Mesenteric fat pad (tissue), 1 donor: ENCODE measurements at regions not wholly inside any gene's neighbourhood (a gene's known extent, or its start where the extent isn't known, plus 50 kb on each side); places are given as distances from the start of the nearest gene placed in this dataset.

Experiments
- DNase-seq: peaks from one replicate; pipeline ENCODE4 v3.0.0-alpha.2; 2020; ENCODE audit warnings: low spot score
- donor health status: DM: yes; HTN: yes; CAD: no.

DNA sequence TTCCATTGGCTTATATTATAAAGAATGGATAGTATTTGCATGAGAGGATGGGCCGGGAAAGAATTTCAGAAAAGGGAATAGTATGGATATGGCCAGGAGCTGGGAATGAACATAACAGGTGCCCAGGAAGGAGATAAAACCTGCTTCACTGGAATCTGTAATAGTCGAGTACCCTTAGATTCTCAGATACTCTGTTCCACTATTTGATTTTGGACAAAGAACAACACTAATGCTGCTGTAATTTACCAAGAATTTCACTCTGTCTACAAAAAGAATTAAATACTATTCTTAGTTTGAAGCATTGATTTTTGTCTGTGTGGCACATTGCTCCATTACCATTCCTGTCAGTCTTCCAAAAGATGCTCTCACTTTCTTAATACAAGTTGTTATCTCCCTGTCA lies 718.2 kb upstream of the LRRN3 start:
- DNase-seq: no peak

- no peak for DNase-seq
Observed at GRCh38 chr7:110373416-110373815, 717.5 kb upstream of the LRRN3 start.

DNA sequence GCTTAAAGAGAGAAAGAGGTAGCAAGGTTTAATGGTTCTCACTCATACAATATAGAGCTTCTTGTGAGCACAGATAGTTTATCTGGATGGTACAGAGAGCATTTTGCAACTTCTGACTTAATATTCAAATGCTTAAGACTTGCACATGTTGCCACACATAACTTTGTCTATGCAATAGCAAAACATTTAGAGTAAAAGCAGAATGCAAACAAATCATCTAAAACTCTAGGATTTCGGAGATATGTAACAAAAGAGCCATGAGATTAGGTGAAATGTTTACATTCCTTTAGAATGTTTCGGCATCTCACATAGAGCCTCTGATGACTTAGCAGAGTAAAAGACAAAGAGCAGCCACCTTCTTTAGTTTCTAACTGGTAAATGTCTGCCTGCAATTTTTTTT lies 717.1 kb upstream of the LRRN3 start:
- DNase-seq: no peak

- no peak for DNase-seq
Observed at GRCh38 chr7:110375068-110375467, 715.9 kb upstream of the LRRN3 start.

- no peak for DNase-seq
Observed at GRCh38 chr7:110382736-110383135, 708.2 kb upstream of the LRRN3 start.

DNA sequence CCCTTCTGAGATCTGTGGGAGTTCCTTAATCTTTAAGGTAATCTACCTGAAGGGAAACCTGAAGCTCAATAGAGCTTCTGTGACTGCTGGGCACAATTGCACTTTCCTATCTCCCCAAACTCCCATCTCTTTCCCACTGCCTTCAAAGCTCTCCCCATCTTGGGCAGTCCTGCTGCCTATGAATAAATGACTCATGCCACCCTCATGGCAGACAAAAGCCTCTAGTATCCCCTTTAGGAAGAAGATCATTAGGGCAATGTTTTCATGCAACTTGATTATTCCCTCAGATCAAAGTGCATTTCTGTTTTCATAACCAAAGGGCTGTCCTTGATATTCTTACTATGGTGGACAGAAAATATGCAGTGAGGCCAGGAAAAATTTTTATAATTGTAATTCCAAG lies 704.9 kb upstream of the LRRN3 start:
- no peak for DNase-seq

DNA sequence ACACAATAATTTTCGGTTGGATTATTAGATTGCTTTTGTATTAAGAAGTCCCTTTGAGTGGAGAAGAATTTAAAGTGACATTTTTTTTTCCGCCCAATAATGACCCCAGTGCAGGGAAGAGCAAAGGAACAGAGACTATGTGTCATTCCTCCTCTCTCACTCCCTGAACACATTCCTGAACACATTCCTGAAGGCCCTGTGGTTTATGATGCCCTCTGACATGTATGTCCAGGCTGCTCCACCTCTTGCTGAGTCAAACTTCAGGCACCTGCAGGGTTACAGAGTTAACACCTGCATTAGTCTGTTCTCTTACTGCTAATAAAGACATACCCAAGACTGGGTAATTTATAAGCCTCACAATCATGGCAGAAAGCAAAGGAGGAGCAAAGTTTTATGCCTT lies 704.0 kb upstream of the LRRN3 start:
- no peak for DNase-seq

DNA sequence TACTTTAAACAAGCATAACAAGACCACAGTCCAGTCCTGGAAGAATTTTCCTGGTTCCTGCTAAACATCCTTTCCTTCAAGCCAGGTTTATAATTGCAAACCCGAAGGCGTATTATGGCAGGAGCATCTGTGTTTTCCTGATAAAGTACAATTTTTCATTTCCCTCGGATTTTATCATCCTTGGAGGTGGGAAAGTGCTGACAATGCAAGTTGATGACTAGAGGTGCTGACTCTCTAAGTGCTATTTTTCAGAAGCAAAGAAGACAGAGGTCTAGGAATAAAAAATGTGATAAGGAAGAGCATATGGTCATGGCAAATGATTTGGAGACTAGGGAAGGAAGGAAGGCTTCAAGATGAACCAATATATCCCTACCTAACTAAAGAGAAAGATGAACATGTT lies 703.2 kb upstream of the LRRN3 start:
- DNase-seq: no peak

DNA sequence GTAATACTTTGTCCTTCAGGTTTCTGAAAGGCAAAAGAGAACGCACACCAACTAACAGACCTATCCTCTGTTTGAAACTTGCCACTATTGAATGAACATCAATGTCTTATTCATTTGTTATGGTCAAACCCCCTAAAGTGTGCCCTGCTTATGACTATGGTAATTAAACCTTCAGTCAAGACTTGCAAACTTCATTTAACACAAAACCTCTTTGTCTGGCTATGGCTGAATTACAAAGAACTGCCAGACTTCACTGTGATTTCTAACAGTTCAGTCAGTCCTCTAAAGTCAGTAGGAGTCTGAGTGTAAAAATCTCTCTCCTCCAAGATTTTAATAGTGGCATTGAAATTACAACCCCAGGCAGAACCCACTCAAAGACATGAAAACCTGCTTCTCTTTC lies 702.5 kb upstream of the LRRN3 start:
- no peak for DNase-seq

GRCh38 chr7:110396021-110396420 lies 694.9 kb upstream of the LRRN3 start:
- no peak for DNase-seq

DNA sequence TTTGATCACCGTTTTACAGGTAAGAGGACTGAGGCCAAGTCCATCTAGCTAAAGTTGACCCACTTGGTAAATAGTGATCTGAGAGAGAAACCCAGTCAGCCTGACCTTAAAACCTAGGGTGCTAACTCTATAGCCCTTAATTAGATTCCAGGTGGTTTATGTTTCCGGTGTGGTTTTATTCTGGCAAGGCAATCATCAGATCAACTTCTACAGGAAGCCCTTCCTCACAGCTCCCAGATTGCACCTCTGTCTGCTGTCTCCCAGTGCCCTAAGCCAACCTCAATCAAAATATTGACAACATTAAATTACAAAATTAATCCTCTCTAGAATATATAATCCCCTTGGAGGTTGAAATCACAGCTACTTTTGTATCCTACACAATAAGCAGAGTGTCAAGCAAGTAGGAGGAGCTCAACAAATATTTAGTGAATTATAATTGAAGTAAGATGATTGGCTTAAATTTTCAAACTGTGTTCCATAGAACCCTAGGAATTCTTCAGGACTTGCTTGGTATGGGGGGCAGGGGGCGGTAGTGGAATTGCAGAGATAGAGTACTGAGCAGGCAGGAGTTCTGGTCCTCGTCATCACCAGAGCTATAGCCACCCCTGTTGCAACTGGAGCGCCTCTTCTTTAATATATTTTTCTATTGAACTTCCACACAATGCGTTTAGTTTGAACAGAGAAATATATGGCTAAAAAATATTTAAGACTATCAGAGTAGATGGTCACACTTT lies 692.8 kb upstream of the LRRN3 start:
- DNase-seq: no peak

DNA sequence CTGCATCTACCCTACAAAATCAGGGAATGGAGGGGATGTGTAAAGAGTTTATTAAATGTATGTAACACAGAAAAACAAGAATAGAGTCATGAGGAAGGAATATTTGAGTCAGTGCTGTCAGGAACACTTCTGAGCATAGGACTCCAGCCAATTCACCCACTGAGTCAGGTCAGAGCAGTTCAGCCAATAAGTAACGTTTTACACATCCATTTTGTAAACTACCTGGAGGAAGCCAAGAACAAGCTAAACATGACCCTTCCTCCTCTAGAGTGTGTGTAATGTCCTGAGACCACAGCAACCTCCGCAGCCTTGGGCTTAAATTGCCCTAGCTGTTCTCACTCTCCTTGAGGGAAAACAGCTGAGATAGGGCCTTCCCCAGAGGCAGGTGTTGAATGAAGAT lies 691.5 kb upstream of the LRRN3 start:
- DNase-seq: no peak

- DNase-seq: no peak
Observed at GRCh38 chr7:110400411-110400810, 690.5 kb upstream of the LRRN3 start.

DNA sequence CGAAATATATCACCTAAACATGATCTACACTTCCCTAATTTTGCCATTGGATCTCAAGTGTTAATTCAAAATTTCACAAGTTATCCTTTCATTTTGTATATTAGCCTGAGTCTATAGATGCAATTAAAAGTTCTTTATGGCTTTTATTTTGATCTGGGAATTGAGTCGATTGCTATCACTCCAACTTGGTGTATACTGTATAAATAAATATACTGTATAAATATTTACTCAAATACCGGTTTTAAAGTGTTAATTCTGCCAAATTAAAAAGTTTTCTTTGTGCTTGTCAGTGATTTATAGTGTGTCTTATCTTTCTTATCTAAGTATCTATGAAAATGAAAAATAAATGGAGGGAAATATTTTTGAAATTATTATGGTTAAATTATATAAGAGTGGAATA lies 683.7 kb upstream of the LRRN3 start:
- DNase-seq: no peak

- DNase-seq: no peak
Observed at GRCh38 chr7:110407706-110408105, 683.2 kb upstream of the LRRN3 start.

DNA sequence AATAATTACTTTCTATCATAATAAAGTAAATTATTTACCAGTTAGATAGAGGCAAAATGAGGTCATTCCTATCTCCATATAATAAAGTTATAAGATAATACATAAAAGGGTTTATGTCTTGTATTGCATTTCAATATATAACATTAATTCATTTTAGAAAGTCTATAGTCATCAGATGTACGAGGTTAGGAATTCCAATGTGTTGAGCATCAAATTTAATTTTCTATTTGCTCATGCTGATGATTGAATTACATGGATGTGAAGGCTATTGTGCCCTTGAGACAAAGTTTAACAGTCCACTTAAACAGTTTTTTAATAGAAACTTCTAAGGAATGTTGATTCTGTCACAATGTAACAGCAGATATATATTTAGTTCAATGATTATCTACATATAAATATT lies 678.3 kb upstream of the LRRN3 start:
- no peak for DNase-seq

GRCh38 chr7:110413038-110413437 lies 677.9 kb upstream of the LRRN3 start:
- no peak for DNase-seq

DNA sequence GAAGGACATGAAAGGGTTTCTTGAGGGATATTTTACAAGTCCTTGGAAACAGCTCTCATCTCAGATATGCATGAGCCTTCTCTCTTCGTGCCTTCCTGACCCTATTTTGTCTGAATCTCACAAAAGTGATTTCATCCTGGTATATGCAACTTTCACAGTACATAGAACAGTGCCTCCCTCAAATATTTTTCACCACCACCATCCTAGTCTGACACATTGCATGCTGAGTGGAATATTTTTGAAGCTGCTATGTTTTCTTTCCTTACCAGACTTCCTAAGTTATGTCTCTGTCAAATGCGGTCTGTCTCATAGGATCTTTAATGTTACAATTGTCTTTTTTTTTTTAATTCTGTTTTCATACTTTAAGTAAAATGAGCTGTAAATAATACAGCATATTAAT lies 673.3 kb upstream of the LRRN3 start:
- no peak for DNase-seq

DNA sequence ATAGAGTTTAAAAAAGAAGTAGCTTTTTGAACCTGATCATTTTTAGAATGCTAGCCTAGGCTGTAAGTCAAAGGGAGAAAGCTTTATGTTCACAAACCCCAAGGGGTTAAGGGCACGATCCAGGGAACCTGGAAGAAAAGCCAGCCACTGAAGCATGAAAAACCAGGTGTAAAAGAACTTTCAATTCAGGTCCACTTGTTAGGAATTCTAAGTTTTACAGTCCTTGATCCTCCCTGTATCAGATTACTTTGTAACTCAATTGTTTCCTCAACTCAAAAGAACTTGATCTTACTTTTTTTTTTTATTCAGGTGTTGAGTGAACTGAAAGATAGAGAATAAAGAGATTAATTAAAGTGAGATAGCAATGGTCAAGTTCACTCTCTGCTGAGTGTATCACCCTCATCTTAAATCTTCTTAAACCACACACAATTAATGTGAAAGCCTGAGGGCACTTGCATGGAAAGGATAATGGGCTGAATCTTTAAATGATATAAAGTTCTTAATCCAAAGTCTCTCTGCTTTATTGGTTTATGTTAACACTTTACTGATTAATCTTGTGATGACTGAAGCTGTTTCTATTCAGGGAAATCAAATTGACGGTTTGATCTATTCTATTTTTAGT lies 672.2 kb upstream of the LRRN3 start:
- DNase-seq: no peak

GRCh38 chr7:110420788-110421187 lies 670.1 kb upstream of the LRRN3 start:
- no peak for DNase-seq

- no peak for DNase-seq
Observed at GRCh38 chr7:110421490-110422241, 669.3 kb upstream of the LRRN3 start.

- DNase-seq: no peak
Observed at GRCh38 chr7:110432061-110432553, 658.8 kb upstream of the LRRN3 start.
